B cell (primary cell): ENCODE measurements at regions not wholly inside any gene's neighbourhood (a gene's known extent, or its start where the extent isn't known, plus 50 kb on each side); places are given as distances from the start of the nearest gene placed in this dataset. TPM values are rescaled to one million over a fixed set of nuclear protein-coding genes. Genes with fewer than 3 reads are reported as not detected.

Experiments
- ATAC-seq: fragments of 200-7000 bp; cut with Tn5 transposase; one replicate; pipeline ENCODE4 v1.10.0; 2021; ENCODE audit warnings: low read depth, mild to moderate bottlenecking, moderate number of reproducible peaks, moderate library complexity
- CTCF ChIA-PET: fragments of 350-600 bp; sonication (Branson Sonifier 250); formaldehyde crosslinking; loops from one replicate; lab custom pipeline; 2021; ENCODE audit warnings: antibody characterized with exemption, inconsistent platforms; lab: Charles Lee
- POLR2A ChIA-PET: fragments of 350-600 bp; sonication (Branson Sonifier 250); formaldehyde crosslinking; loops from one replicate; lab custom pipeline; 2021; ENCODE audit warnings: antibody characterized with exemption; lab: Charles Lee
- DNase-seq: peaks from one replicate; pipeline ENCODE4 v3.0.0; 2013
- H2AFZ ChIP-seq: 2 replicates; pipeline ENCODE4 v1.6.1; 2012; ENCODE audit warnings: mild to moderate bottlenecking, low read depth, low read length; ENCODE audit not compliant: insufficient read depth, poor library complexity, severe bottlenecking
- H3K27ac ChIP-seq, 2 donors: 1 replicate in 1 of 2; 2 replicates in 1 of 2; pipeline ENCODE4 v1.5.1; 2012 to 2013; ENCODE audit warnings: low read length in 2 of 2, mild to moderate bottlenecking in 2 of 2, moderate library complexity in 1 of 2
- H3K27me3 ChIP-seq, 4 experiments: fragments of 200-600 bp in 1 of 4; sonication (generic) in 1 of 4; replicated peaks in 1 of 4; 1 replicate in 2 of 4; 2 replicates in 2 of 4; pipeline versions ENCODE4 v1.6.1 to v1.7.0; 2013 to 2016; ENCODE audit warnings: low read length in 3 of 4, mild to moderate bottlenecking in 2 of 4, mixed read lengths in 1 of 4, moderate library complexity in 1 of 4; ENCODE audit not compliant: insufficient read depth in 4 of 4, control insufficient read depth in 3 of 4; ENCODE audit errors: control extremely low read depth in 1 of 4
- H3K36me3 ChIP-seq, 2 experiments: replicated peaks in 1 of 2; 1 replicate in 1 of 2; 2 replicates in 1 of 2; pipeline versions ENCODE4 v1.6.1 to v1.7.1; 2013; ENCODE audit warnings: low read length in 1 of 2; ENCODE audit not compliant: insufficient read depth in 2 of 2, control insufficient read depth in 1 of 2; ENCODE audit errors: control extremely low read depth in 1 of 2, extremely low read depth in 1 of 2
- H3K4me1 ChIP-seq, 2 donors: fragments of 200-600 bp in 1 of 2; sonication (generic) in 1 of 2; 1 replicate in 1 of 2; 2 replicates in 1 of 2; pipeline versions ENCODE4 v1.5.1 to v1.6.1; 2013 to 2017; ENCODE audit warnings: low read length in 2 of 2; ENCODE audit not compliant: control insufficient read depth in 2 of 2, insufficient read depth in 2 of 2
- H3K4me2 ChIP-seq: replicated peaks from 2 replicates; pipeline ENCODE3; 2012; ENCODE audit warnings: mild to moderate bottlenecking, low read depth, low read length; ENCODE audit not compliant: poor library complexity, severe bottlenecking
- H3K4me3 ChIP-seq, 5 experiments: fragments of 200-600 bp in 1 of 5; sonication (generic) in 1 of 5; 1 replicate in 3 of 5; 2 replicates in 2 of 5; pipeline versions ENCODE4 v1.5.1 to v1.7.0; 2011 to 2016; ENCODE audit warnings: low read length in 4 of 5, mild to moderate bottlenecking in 4 of 5, low read depth in 2 of 5, control low read depth in 1 of 5, moderate library complexity in 1 of 5; ENCODE audit not compliant: insufficient read depth in 1 of 5; ENCODE audit errors: control extremely low read depth in 1 of 5, extremely low read depth in 1 of 5
- H3K79me2 ChIP-seq: fragments of 200-600 bp; sonication (generic); one replicate; pipeline ENCODE4 v1.6.0; 2016; ENCODE audit warnings: low read length; ENCODE audit not compliant: control insufficient read depth, insufficient read depth
- H3K9ac ChIP-seq: fragments of 200-600 bp; sonication (generic); 2 replicates; pipeline ENCODE4 v1.6.1; 2017; ENCODE audit warnings: mild to moderate bottlenecking, low read length, moderate library complexity
- H3K9me3 ChIP-seq, 3 donors: one replicate each; pipeline versions ENCODE4 v1.6.1 to v1.7.1; 2013; ENCODE audit warnings: low read length in 2 of 3; ENCODE audit not compliant: control insufficient read depth in 2 of 3, insufficient read depth in 1 of 3; ENCODE audit errors: control extremely low read depth in 1 of 3
- H4K20me1 ChIP-seq: 2 replicates; pipeline ENCODE4 v1.6.0; 2012; ENCODE audit warnings: mild to moderate bottlenecking, low read length; ENCODE audit not compliant: insufficient read depth, control insufficient read depth, poor library complexity, severe bottlenecking
- H3K27ac Mint-ChIP-seq: one replicate; pipeline ENCODE4 v1.8.0; 2021; ENCODE audit warnings: mixed read lengths
- H3K27me3 Mint-ChIP-seq: one replicate; pipeline ENCODE4 v1.8.0; 2021; ENCODE audit warnings: mixed read lengths
- H3K4me1 Mint-ChIP-seq: one replicate; pipeline ENCODE4 v1.8.0; 2021; ENCODE audit warnings: mixed read lengths
- H3K4me3 Mint-ChIP-seq: one replicate; pipeline ENCODE4 v1.8.0; 2021; ENCODE audit warnings: mixed read lengths
- H3K9me3 Mint-ChIP-seq: one replicate; pipeline ENCODE4 v1.8.0; 2022; ENCODE audit warnings: mixed read lengths; ENCODE audit not compliant: insufficient read depth
- CTCF ChIP-seq: fragments of 200-600 bp; IDR thresholded peaks from one replicate; pipeline ENCODE4 v1.8.0; 2022; ENCODE audit warnings: antibody characterized with exemption, mild to moderate bottlenecking
- EZH2 ChIP-seq: IDR thresholded peaks from 2 replicates; pipeline ENCODE4 v1.6.1; 2012; ENCODE audit warnings: borderline replicate concordance, low read depth, mild to moderate bottlenecking, moderate library complexity, low read length; ENCODE audit not compliant: insufficient read depth, poor library complexity, severe bottlenecking
- WGBS: methylation state at CpG from one replicate; pipeline ENCODE4 v1.1.5; 2013; ENCODE audit warnings: missing lambda C conversion rate; ENCODE audit not compliant: insufficient coverage; 5-methylcytosine and 5-hydroxymethylcytosine counted together
- intact Hi-C: fragments of 100-400 bp; cut with micrococcal nuclease; formaldehyde crosslinking; loops from one replicate; pipeline ENCODE4 v1.10.0; 2022
- small RNA-seq: library from RNA; depleted of rRNA; stranded (forward); fragments of <200 nt; gene quantifications from one replicate; pipeline ENCODE3, GENCODE V24; 2012; ENCODE audit warnings: low replicate concordance, low read depth; ENCODE audit not compliant: insufficient read length

GRCh38 chr9:84224246-84224645 is 116.3 kb downstream of the SLC28A3 start:
- Histone ChIP-seq H3K4me3 (no peak overlapping the region), H3K4me1 (no peaks in the 10 kb centered on the region), H3K27ac (no peak overlapping the region), H2AFZ (no peak overlapping the region), H3K79me2 (no peaks in the 10 kb centered on the region), H3K27me3 (no peaks in the 10 kb centered on the region), H3K9ac (no peak overlapping the region), H3K36me3 (no peaks in the 10 kb centered on the region), H3K9me3 (peaks cover 0 to 3% (median 0%) of the 10 kb centered on the region in 3 donors), H3K4me2 (no peak overlapping the region), H4K20me1 (no peaks in the 10 kb centered on the region)
- WGBS = 85% methylated on average over 4 of the region's 5 CpGs
- no peaks in the 10 kb centered on the region for H3K4me1 Mint-ChIP-seq
- peaks cover 6% of the 10 kb centered on the region for H3K27me3 Mint-ChIP-seq
- intact Hi-C loops = no loop called here
- DNase-seq (no peak), ATAC-seq (no peak)
- peaks cover 5% of the 10 kb centered on the region for H3K9me3 Mint-ChIP-seq
- CTCF ChIA-PET = interaction anchor here (1.2 kb wide), 1 partner anchor 690 kb away, joined by 3 read pairs; no protein-coding TSS in a partner anchor
- no peak overlapping the region for H3K4me3 Mint-ChIP-seq
- TF ChIP-seq EZH2 (no peak), CTCF (no peak)
- H3K27ac Mint-ChIP-seq = no peak overlapping the region
- POLR2A ChIA-PET = no interaction called here

Small RNA genes lying in the stretch of these regions (small RNA-seq; reads per million reads assigned to genes)
- not detected for gene AL390838.2
